GM12873 (cell line): ENCODE measurements at regions not wholly inside any gene's neighbourhood (a gene's known extent, or its start where the extent isn't known, plus 50 kb on each side); places are given as distances from the start of the nearest gene placed in this dataset.

Source experiments
- CTCF ChIP-seq: IDR thresholded peaks from 2 replicates; pipeline ENCODE4 v1.5.1; 2012; ENCODE audit warnings: low read depth, mild to moderate bottlenecking, moderate library complexity, low read length, control low read depth; ENCODE audit not compliant: insufficient read depth; ENCODE audit errors: missing control alignments

GRCh38 chr1:193939585-193939984, 753.2 kb upstream of the B3GALT2 start:
- TF ChIP-seq CTCF = no peak

DNA sequence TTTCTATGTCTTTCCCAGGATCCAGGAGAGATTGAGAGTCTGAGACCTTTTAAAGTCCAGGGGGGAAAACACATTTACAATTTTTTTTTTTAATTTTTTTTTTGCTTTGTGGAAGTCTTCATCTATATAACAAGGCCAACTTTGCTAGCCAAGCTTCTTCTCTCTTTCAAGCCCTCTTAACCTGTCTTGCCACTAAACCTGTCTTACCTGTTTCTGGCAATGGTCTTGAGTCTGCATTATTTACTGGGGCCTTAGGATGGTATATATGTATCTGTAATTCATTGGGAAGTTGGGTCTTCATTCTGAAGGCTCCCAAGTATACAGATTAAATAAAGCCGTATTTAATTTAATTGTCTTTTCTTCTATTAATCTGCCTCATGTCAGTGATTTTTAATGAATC, 750.9 kb upstream of the B3GALT2 start:
- no peak for TF ChIP-seq CTCF

DNA sequence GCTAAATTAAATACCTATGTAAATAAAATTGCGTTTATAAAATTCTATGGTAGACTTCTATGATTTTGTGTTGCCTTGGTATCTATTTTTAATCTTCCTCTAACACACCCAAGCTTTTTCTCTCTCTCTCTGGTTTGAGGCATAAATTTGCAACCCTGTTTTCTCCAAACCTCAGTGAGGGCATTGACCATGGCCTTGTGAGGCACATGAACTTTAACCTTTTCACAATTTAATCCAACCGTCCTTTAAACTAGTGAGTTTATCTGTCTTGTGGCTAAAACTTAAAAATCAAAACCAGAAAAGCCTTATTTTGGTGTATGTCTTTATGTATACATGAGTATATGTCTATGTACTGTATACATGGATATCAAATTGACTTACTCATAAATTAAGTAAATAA, 746.6 kb upstream of the B3GALT2 start:
- TF ChIP-seq CTCF = no peak

DNA sequence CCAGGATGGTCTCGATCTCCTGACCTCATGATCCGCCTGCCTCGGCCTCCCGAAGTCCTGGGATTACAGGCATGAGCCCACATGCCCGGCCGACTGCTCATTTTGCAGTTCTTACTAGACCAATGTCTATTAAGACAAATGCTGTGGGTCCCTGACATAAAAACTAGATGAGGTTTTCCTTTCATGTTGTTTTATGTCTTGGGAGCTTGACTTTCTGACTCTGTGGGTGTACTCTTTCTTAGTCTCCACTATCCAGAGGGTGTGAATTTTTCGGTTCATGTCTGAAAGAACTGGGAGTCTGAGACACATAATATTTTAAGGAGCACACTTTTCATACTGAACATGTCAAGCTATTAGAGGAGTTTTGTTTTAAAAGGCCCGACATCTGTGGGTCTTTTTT, 744.9 kb upstream of the B3GALT2 start:
- TF ChIP-seq CTCF = no peak

- no peak for TF ChIP-seq CTCF
Observed at GRCh38 chr1:193929374-193930033, 743.1 kb upstream of the B3GALT2 start.

- no peak for TF ChIP-seq CTCF
Observed at GRCh38 chr1:193927550-193927949, 741.1 kb upstream of the B3GALT2 start.

- no peak for TF ChIP-seq CTCF
Observed at GRCh38 chr1:193926956-193927355, 740.5 kb upstream of the B3GALT2 start.

DNA sequence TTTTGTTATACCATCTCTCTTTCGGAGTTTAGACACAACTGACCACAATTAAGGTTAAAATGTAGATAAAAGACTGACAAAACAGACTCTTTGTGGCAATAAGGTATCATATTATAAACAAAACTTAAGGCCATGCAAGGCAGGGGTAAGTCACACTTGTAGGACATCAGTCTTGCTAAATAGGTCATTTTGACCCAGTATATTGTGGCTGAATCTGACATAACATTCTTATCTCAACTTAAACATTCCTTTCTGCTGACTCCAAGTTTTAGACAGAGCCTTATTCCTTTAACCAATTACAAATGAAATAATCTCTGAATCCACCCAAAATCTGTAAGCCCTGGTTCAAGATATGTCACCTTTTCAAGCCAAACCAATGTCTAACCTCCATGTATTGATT, 733.4 kb upstream of the B3GALT2 start:
- TF ChIP-seq CTCF = no peak
